ENCODE measurements at regions not wholly inside any gene's neighbourhood (a gene's known extent, or its start where the extent isn't known, plus 50 kb on each side); places are given as distances from the start of the nearest gene placed in this dataset.

- Histone ChIP-seq H3K36me3 (replicated peaks in 1 of 2; ENCODE audit: control insufficient read depth in 1 of 2, insufficient read depth in 2 of 2, low read length in 2 of 2) (no peaks in the 10 kb centered on the region), H3K4me2 (replicated peaks; ENCODE audit: extremely low read depth, low read length, poor library complexity, severe bottlenecking) (no peak overlapping the region), H3K27me3 (ENCODE audit: control insufficient read depth in 2 of 2, insufficient read depth in 2 of 2, low read length in 2 of 2) (no peaks in the 10 kb centered on the region), H3K4me3 (replicated peaks in 1 of 3; ENCODE audit: low read depth in 2 of 3, low read length in 3 of 3) (no peak overlapping the region), H4K20me1 (ENCODE audit: insufficient read depth, low read length) (no peaks in the 10 kb centered on the region), H3K9me3 (replicated peaks in 1 of 2; ENCODE audit: control insufficient read depth in 1 of 2, insufficient read depth in 1 of 2, low read length in 2 of 2) (peaks cover 0 to 5% of the 10 kb centered on the region in 2 donors), H3K9ac (ENCODE audit: insufficient read depth, low read length, poor library complexity, severe bottlenecking) (no peak overlapping the region), H3K79me2 (ENCODE audit: insufficient read depth, low read length) (no peaks in the 10 kb centered on the region), H3K4me1 (ENCODE audit: control insufficient read depth in 1 of 2, insufficient read depth in 2 of 2, low read length in 2 of 2) (no peaks in the 10 kb centered on the region), H3K27ac (ENCODE audit: low read depth in 1 of 2, low read length in 2 of 2) (no peak overlapping the region), H2AFZ (ENCODE audit: insufficient read depth, low read depth, low read length, poor library complexity, severe bottlenecking) (no peak overlapping the region)
- no peak for TF ChIP-seq CTCF (IDR thresholded peaks at IDR 0.05)
- H3K4me1 Mint-ChIP-seq = no peaks in the 10 kb centered on the region
- H3K27me3 Mint-ChIP-seq (ENCODE audit: low read depth in 3 of 3) = peaks cover 0 to 1% (median 0%) of the 10 kb centered on the region in 3 donors
- no peaks in the 10 kb centered on the region for H3K36me3 Mint-ChIP-seq
- DNase-seq = no peak
- intact Hi-C loops (cut with micrococcal nuclease) = no loop called here
- no peak overlapping the region for H3K27ac Mint-ChIP-seq
- peaks cover 0 to 8% (median 0%) of the 10 kb centered on the region in 7 donors for H3K9me3 Mint-ChIP-seq
- H3K4me3 Mint-ChIP-seq = no peak overlapping the region
- WGBS (ENCODE audit: insufficient coverage) = no CpG with 5 or more reads among the region's 3 CpGs
Observed at GRCh38 chr11:106482917-106483785, 405.7 kb downstream of the AASDHPPT start.

- H3K36me3 ChIP-seq (replicated peaks in 1 of 2; ENCODE audit: control insufficient read depth in 1 of 2, insufficient read depth in 2 of 2, low read length in 2 of 2) = no peaks in the 10 kb centered on the region
- H3K27ac ChIP-seq (ENCODE audit: low read depth in 1 of 2, low read length in 2 of 2) = no peak overlapping the region
- no peak overlapping the region for H3K27ac Mint-ChIP-seq
- peaks cover 0 to 13% (median 5%) of the 10 kb centered on the region in 7 donors for H3K9me3 Mint-ChIP-seq
- H3K4me1 ChIP-seq (ENCODE audit: control insufficient read depth in 1 of 2, insufficient read depth in 2 of 2, low read length in 2 of 2) = no peaks in the 10 kb centered on the region
- no peak overlapping the region for H3K4me2 ChIP-seq (replicated peaks; ENCODE audit: extremely low read depth, low read length, poor library complexity, severe bottlenecking)
- H3K36me3 Mint-ChIP-seq = no peaks in the 10 kb centered on the region
- intact Hi-C loops (cut with micrococcal nuclease) = no loop called here
- no peak for DNase-seq
- no peak overlapping the region for H3K4me3 Mint-ChIP-seq
- H3K27me3 Mint-ChIP-seq (ENCODE audit: low read depth in 3 of 3) = peaks cover 0 to 2% (median 1%) of the 10 kb centered on the region in 3 donors
- no peak overlapping the region for H3K4me3 ChIP-seq (replicated peaks in 1 of 3; ENCODE audit: low read depth in 2 of 3, low read length in 3 of 3)
- peaks cover 4 to 9% of the 10 kb centered on the region in 2 donors for H3K9me3 ChIP-seq (replicated peaks in 1 of 2; ENCODE audit: control insufficient read depth in 1 of 2, insufficient read depth in 1 of 2, low read length in 2 of 2)
- no peak for TF ChIP-seq CTCF (IDR thresholded peaks at IDR 0.05)
- H3K27me3 ChIP-seq (ENCODE audit: control insufficient read depth in 2 of 2, insufficient read depth in 2 of 2, low read length in 2 of 2) = no peaks in the 10 kb centered on the region
- H3K79me2 ChIP-seq (ENCODE audit: insufficient read depth, low read length) = no peaks in the 10 kb centered on the region
- H3K9ac ChIP-seq (ENCODE audit: insufficient read depth, low read length, poor library complexity, severe bottlenecking) = no peak overlapping the region
- H4K20me1 ChIP-seq (ENCODE audit: insufficient read depth, low read length) = no peaks in the 10 kb centered on the region
- no peaks in the 10 kb centered on the region for H3K4me1 Mint-ChIP-seq
- no peak overlapping the region for H2AFZ ChIP-seq (ENCODE audit: insufficient read depth, low read depth, low read length, poor library complexity, severe bottlenecking)
Observed at GRCh38 chr11:106491751-106492150, 414.3 kb downstream of the AASDHPPT start.
